GM12891 (cell line): ENCODE measurements at regions not wholly inside any gene's neighbourhood (a gene's known extent, or its start where the extent isn't known, plus 50 kb on each side); places are given as distances from the start of the nearest gene placed in this dataset.

Experiments
- POLR2A ChIP-seq: IDR thresholded peaks from 2 replicates; pipeline ENCODE4 v1.6.1; 2011; ENCODE audit warnings: low read depth, low read length, control low read depth
- POLR2AphosphoS5 ChIP-seq: IDR thresholded peaks from 2 replicates; pipeline ENCODE4 v1.6.1; 2011; ENCODE audit warnings: low read depth, low read length, control low read depth

- TF ChIP-seq POLR2A = no peak
- no peak for TF ChIP-seq POLR2AphosphoS5
Observed at GRCh38 chr12:70011353-70011752, 186.3 kb downstream of the MYRFL start.
